GM12891 (cell line): ENCODE measurements at regions not wholly inside any gene's neighbourhood (a gene's known extent, or its start where the extent isn't known, plus 50 kb on each side); places are given as distances from the start of the nearest gene placed in this dataset.

Source experiments
- DNase-seq: peaks from one replicate; pipeline ENCODE4 v3.0.0; 2011; ENCODE audit warnings: low spot score; ENCODE audit not compliant: insufficient read length
- FAIRE-seq: peaks from 2 replicates; lab custom pipeline; 2011; peaks lifted over from hg19 to GRCh38; lab: Jason Lieb, UNC
- PAX5 ChIP-seq: IDR thresholded peaks from 2 replicates; pipeline ENCODE4 v1.6.1; 2011; ENCODE audit warnings: low read length, moderate library complexity, mild to moderate bottlenecking; ENCODE audit not compliant: insufficient read depth, severe bottlenecking
- POLR2A ChIP-seq: IDR thresholded peaks from 2 replicates; pipeline ENCODE4 v1.6.1; 2011; ENCODE audit warnings: low read depth, low read length, control low read depth
- POLR2AphosphoS5 ChIP-seq: IDR thresholded peaks from 2 replicates; pipeline ENCODE4 v1.6.1; 2011; ENCODE audit warnings: low read depth, low read length, control low read depth
- POU2F2 ChIP-seq: IDR thresholded peaks from 2 replicates; pipeline ENCODE4 v1.6.1; 2011; ENCODE audit warnings: low read depth, mild to moderate bottlenecking, control low read depth, low read length, moderate library complexity
- SPI1 ChIP-seq: IDR thresholded peaks from 2 replicates; pipeline ENCODE4 v1.6.1; 2011; ENCODE audit warnings: low read depth, low read length, control low read depth
- TAF1 ChIP-seq: IDR thresholded peaks from 2 replicates; pipeline ENCODE4 v1.6.1; 2011; ENCODE audit warnings: low read depth, low read length, control low read depth

DNA sequence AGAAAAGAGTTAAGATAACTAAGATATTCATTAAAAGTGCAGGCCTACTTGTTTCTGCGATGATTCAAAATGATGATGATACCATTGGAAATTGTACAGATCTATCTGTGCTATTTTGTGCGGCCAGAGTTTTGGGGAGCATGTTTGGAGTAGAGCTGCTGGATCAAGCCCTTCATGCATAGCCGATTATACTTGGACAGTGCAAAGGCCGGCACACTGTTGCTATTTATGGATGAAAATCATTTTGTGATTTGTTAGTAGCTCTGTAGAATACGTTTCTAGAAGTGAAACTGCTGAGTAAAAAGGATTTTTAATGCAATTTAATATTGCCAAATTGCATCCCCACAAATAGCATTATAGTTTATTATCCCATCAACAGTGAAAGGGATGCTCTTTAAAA, 82.1 kb upstream of the NMUR2 start:
- FAIRE-seq (no peak), DNase-seq (no peak)
- no peak for TF ChIP-seq POLR2A
- TF ChIP-seq TAF1 = no peak
- no peak for TF ChIP-seq POU2F2
- TF ChIP-seq PAX5 = no peak

DNA sequence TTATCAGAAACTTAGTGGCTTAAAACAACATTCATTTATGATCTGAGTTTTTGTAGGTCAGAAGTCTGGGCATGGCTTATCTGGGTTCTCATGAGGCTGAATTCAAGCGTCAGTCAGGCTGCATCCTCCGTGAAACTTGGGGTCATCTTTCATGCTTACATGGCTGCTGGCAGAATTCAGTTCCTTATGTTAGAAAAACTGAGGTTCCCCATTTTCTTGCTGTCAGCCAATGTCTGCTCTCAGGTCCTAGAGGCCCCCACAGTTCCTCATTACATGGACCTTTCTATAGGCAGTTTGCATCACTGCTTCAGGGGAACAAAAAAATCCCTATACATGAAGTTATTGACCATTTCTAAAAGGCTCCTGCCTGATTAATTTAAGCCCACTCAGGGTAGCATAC, 83.8 kb upstream of the NMUR2 start:
- TF ChIP-seq POLR2A (no peak), PAX5 (no peak), TAF1 (no peak), POU2F2 (no peak), SPI1 (no peak), POLR2AphosphoS5 (no peak)

DNA sequence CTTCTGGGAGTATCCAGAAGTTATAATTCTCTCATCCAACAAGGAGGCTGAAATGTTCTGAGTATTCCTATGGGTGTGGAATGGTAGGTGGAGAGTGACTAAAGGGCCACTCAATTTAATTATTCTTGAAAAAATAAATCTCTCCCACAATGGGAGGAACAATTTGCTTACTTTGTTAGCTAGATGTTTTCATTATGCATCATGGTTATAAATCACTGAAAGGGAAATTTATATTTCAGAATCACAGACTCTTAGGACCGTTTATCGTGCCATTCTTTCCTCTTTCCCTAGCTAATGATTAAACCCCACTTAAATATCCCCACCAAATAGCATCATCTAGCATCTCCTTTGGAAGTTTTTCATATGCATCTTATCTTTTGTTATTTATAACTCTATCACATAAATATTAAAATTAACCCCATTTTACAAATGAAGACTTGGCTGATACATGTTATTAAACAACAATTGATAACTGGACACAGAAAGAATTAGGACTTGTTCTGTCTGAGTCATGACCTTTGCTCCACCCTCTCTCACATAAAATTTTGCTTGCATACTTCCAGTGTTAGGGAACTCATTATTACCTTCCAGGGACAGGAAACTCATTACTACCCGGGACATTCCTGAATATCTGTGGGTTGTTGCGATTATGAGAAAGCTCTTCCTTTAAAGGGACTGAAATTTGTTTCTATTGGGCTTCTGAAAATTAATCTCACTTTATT, 94.9 kb upstream of the NMUR2 start:
- FAIRE-seq = no peak
- TF ChIP-seq POU2F2 = no peak
- TF ChIP-seq POLR2AphosphoS5 = no peak
- no peak for TF ChIP-seq POLR2A
- TF ChIP-seq SPI1 = no peak
- no peak for TF ChIP-seq TAF1
- no peak for TF ChIP-seq PAX5
- no peak for DNase-seq

More for the DNA sequence above, 83.8 kb upstream of the NMUR2 start:
- DNase-seq (no peak), FAIRE-seq (no peak)

DNA sequence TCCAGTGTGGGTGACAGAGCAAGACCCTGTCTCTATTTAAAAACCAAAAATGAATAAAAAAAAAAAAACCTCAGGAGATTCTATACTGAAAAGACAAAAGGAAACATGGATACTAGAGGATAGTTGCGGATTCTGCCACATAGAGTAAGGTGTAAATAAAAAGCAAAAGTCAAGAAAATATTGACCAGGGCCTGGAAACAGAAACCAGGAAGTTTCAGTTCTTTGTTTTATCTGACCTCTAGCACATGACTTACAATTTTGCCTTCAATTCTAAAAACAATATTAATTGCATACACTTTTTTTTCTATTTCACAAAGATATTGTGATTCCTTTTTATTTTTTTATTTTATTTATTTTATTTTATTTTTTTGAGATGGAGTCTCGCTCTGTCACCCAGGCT, 96.2 kb upstream of the NMUR2 start:
- no peak for FAIRE-seq
- no peak for DNase-seq
- TF ChIP-seq SPI1 = peak; percentile 70
- no peak for TF ChIP-seq POU2F2

DNA sequence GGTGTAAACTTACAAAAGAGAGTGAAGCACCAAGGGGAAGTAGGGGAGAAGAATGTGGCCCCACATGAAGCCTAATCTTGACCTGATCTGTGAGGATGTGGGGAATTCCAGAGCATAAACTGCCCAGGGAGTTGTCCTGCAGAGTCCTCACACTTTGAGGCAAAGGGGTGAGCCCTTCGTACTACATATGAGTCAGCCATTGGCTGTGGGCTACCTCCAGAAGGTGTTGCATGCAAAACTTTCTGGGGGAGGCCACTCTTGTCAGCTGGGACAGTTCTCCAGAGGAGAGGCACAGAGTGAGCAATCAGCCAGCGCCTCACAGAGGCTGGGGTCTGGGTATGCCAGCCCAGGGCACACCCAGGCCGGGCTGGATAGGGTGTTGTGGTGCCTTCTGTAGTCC, 98.1 kb upstream of the NMUR2 start:
- no peak for DNase-seq
- TF ChIP-seq TAF1 (no peak), PAX5 (no peak)
- FAIRE-seq = no peak

DNA sequence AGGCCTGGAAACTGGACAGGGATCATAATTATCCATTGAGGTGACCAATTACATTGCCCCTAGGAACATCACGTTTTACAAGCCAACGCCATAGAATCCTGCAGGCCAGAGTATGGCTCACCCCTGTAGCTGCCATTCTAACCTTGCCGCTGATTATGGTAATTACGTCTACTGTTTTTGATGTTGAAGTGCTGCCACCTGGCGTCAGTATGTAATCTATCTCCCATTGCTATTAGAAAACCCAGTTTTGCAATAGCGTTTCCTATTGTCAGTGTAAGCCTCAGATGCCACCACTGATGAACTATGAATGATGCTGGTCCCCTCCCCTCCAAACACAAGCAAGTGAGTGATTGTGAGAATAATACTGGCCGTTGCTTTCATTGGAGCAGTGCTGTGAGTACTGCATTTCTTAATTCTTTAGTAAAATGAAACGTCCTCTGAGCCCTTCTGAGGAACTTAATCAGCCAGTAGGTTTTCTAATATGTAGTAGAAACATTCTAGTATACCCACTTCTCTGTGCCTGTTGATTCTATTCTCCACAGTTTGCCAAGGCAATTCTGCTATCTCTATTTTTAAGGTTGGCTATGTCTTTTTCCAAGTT, 100.5 kb upstream of the NMUR2 start:
- TF ChIP-seq POU2F2 (peak; percentile 90; the same call in 1 of the 2 replicates), PAX5 (no peak)
- FAIRE-seq (peak; percentile 96), DNase-seq (no peak)

DNA sequence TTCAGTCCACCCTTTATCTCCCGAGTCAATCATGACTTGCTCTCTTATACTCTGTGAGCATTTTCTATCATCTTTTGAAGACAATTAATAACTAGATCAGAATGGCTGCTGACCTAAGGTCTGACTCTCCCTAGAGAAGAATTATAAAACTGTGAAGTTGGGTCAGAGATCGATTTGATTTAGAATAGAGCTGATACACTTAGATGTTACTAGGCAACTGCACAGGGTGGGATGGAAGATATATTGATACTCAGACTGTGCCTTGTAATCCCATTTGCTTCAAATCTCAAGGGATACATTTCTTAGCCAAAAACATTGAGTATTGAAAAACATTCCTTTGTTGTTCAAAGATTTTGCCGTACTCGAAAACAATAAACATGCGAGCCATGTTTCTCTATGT, 106.0 kb upstream of the NMUR2 start:
- FAIRE-seq (no peak), DNase-seq (no peak)
- no peak for TF ChIP-seq SPI1
- no peak for TF ChIP-seq POU2F2
- TF ChIP-seq PAX5 = no peak
- no peak for TF ChIP-seq TAF1
- no peak for TF ChIP-seq POLR2AphosphoS5
- no peak for TF ChIP-seq POLR2A

DNA sequence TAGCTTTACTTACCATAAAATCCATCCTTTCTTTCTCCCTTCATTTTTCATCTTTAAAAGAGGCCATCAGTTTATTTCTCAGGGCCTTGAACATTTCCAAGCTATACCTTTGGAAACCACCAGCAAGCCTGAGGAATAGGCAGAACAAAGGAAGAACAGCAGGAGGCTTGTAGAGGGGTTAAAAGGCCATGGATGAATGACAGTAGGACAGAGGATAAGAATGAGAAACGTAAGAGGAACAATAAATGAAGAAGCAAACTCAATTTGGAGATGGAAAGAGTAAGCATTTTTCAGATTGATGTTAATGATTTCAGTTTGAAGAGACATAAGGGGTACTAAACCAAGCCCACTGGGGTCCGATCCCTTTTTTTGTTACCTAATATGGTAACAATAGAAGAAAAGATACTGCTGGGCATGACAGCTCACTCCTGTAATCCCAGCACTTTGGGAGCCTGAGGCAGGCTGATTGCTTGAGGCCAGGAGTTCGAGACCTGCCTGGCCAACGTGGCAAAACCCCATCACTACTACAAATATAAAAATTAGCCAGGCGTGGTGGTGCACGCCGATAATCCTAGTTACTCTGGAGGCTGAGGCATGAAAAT, 106.6 kb upstream of the NMUR2 start:
- no peak for DNase-seq
- TF ChIP-seq PAX5 (no peak), POLR2A (no peak), POU2F2 (no peak), TAF1 (no peak), SPI1 (no peak)
- FAIRE-seq = no peak

DNA sequence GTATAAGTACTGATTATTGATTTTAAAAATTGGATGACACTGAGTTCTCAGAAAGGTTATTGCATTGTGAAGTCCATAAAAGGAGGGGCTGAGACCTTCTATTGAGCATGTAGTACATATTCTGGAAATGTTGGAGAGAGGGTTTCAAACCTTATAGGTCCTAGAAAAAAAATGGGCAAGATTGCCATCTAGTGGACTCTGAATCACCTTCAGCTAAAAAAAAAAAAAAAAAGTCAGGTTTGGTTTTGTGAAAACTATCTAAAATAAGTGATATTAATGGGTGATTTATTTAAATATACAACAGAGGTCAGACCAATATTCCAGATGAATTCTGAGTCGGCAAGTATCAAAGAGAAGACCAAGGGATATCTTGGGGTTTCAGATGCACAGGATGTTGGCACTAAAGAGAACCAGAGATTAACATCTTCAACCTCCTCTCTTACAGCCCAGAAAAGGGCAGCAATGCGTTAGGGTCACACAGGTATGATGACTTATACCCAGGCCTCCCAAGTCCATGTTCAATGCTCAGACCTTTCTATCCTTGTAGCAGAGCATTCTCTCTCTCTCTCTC, 109.8 kb upstream of the NMUR2 start:
- no peak for TF ChIP-seq TAF1
- TF ChIP-seq SPI1 = no peak
- TF ChIP-seq POLR2AphosphoS5 = no peak
- TF ChIP-seq POU2F2 = no peak
- TF ChIP-seq POLR2A = no peak
- TF ChIP-seq PAX5 = no peak
- FAIRE-seq (no peak), DNase-seq (no peak)

DNA sequence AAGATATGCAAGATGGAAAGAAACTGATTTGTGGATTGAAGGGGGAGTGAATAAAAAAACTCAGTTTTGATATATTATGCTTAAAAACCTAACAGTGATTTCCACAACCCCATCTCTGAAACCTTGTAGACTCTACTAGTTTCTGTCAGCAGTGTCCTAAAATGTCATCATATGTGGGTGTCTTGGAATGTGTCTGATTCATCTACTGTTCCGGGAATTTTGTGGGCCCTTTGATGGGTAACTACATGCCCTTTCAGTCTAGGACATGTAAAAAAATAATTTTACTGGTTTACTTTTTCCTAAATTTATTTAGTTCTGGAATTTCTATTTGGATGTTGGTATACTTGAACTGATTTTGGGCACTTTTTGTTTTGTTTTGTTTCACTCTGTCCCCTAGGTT, 118.9 kb upstream of the NMUR2 start:
- FAIRE-seq (no peak), DNase-seq (no peak)
- TF ChIP-seq POLR2AphosphoS5 = no peak
- TF ChIP-seq POLR2A = no peak
- TF ChIP-seq SPI1 = no peak
- no peak for TF ChIP-seq PAX5
- TF ChIP-seq POU2F2 = no peak
- TF ChIP-seq TAF1 = no peak
